Hindlimb muscle (tissue), 1 donor: ENCODE measurements at regions not wholly inside any gene's neighbourhood (a gene's known extent, or its start where the extent isn't known, plus 50 kb on each side); places are given as distances from the start of the nearest gene placed in this dataset.

Experiments used
- DNase-seq: peaks from one replicate; pipeline ENCODE4 v3.0.0-alpha.2; 2013

DNA sequence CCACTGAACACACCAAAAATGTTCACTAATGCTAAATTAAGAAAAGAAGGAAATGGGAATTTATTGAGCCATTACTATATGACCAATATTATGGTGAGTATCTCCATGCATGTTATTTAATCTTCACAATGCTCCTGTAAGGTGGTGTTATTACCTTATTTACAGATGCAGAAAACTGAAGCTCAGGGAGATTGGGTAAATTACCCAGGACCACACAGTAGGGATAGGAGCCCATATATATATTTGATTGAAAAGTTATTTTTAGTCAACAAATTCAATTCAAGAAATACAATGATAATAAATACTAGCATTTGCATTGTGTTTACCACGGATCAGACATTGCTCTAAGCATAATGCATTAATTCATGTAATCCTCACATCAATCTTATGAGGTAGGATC is 202.2 kb upstream of the FBXO11 start:
- no peak for DNase-seq

DNA sequence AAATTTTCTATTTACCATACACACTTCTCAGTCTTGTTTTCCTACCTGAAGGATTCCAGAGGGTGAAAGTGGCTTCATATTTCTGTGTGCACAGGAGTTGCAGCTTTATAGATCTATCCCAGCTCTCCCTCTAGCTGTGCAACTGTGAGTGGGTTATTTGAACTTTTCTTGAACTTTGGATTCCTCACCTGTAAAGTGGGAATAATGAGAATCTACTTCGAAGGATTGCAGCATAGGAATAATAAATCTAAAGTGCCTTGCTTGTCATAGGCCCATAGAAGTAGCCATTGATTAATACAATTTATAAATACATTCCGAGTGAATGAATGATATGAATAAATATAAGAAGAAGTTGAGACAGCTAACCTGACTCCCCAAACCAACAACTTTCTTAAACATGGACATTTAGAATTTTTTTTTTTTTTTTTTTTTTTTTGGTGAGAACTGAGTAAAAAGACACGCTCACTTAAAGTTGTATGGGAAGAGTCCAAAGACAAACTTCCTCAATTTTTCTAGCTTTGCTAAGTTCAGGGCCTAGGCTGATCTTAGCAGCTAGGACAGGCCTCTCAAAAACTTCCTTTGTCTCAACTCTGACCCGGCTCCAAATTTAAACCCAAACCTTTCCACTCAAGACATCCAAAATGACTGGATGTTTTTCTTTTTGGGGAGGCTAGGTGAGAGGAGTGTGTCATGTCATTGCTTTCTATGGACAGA is 203.3 kb upstream of the FBXO11 start:
- DNase-seq: no peak

DNA sequence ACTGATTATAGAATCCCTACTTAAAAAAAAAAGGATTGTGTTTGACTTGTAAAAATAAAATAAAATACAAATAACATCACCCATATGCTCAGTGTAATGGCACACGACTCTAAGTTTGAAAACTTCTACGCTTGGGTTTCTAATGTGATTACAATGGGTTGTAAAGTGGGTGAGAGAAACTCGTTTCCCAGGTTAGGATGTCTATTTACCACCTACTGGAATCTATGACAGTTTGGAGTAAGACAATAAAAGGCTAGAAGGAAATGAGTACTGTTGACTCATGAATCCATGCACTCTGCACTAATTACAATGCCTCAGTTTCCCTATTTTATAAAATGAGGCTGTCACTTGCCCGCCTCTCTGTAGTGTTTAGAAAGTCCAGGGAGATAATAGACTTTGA is 204.0 kb upstream of the FOXN2 start:
- DNase-seq: no peak

DNA sequence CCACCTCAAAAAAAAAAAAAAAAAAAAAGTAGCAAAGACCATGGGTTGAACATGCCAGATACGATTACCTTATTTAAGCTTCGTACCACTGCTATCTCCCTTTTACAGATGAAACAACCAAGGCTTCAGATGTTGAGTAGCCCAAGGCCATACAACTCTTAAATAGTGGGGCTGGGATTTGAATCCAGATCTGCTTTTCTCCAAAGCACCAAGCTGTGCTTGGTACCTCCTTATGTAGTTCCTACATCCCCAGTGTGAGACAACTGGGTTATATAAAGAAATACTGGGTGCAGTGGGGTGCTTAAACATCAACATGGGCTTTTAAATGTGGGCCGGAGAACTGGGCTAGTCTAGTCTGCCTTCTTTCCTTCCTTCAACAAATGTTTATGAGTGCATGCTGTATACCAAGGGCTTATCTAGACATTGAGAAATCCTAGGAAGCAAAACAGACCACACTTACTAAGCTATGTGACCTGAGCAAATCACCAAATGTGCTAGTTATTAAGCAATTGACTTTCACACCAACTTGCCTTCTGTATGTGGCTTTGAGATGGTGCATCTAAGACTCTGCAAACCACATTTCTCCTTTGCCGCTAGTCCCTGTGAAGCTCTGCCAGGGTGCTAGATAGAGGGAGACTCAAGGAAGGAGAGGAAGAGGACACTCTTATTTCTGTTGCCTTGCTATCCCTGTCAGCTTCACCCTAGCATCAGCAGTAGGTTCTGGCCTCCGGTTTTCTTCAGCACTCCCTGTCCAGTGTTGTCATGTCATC is 201.4 kb upstream of the FOXN2 start:
- no peak for DNase-seq

DNA sequence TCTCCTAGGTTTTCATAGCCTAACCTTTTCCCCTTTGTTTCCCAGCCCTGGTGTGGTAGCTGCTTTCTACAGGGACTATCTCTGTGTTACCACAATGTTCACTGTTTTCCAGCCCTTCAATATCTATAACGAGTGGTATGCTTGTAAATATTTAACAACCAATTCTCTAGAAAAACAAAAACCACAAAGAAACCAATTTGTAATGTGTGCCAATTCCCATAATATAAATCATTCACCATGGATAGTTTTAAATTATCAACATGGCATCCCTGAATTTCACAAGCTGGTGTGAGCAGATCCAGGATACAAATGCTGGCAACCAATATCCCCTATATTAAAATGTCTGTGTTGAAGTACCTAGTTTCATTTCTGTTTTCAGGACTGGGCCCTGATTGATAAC is 200.7 kb upstream of the FOXN2 start:
- no peak for DNase-seq

DNA sequence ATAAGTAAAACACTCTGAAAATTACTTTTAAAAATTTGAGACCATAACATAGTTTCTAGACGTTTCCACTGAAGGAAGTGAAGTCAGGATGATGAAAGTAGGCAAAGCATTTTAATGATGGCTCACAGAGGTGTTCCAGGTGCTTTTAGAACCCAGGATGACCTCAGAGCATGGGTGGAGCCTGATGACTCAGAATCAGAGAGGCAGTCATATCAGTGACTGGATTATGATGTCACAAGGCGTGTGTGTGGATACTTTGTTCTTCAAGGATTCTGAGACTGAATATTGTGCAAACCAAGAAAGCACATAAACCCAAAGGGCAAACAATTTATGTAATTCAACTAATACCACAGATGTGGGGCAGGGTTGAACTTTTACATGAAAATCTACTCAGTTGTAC is 200.2 kb upstream of the FOXN2 start:
- no peak for DNase-seq

DNA sequence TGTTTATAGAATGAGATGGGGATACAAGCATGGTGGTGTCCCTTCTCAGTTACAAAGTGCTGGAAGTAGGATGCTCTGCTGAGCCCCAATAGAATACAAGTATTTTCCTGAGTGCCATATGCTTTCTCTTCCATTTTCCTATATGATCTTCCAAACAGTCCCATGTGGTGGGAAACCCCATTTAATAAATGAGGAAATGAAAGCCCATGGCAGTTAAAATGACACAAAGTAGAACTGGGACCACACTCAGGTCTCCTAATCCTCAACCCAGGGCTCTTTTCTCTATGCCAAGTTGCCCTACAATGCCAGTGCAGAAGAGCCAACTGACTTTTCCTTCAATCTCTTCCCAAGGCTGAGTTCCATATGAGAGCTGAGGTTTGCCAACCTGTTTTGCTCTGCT is 198.0 kb upstream of the FOXN2 start:
- no peak for DNase-seq

DNA sequence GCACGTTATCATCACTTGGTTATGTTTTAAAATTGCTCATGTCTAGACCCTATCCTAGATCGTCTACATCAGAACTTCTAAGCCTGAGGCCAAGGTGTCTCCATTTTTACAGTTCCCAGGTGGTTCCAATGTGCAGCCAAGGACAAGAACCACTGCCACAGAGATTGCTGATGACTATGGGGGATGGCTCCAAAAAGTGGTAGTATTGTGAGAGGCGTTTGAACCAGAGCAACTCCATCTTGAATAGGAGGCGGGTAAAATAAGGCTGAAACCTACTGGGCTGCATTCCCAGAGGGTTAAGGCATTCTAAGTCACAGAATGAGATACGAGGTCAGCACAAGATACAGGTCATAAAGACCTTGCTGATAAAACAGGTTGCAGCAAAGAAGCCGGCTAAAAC is 195.6 kb upstream of the FOXN2 start:
- no peak for DNase-seq

DNA sequence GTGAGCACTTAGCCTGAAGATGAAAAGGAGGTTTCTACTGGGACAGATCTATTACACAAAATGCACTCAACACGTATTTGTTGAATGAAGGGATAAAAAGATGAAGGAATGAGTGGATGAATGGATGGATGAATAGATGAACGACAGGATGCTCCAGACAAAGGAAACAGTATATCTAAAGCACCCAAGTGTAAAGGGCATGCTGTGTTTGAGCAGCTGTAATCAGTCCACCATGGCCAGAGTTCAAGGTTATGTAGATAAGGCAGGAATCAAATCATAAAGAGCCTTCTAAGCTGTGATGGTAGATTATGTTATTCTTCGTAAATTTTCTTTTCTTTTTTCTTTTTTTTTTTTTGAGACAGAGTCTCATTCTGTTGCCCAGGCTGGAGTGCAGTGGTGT is 194.4 kb upstream of the FOXN2 start:
- no peak for DNase-seq

DNA sequence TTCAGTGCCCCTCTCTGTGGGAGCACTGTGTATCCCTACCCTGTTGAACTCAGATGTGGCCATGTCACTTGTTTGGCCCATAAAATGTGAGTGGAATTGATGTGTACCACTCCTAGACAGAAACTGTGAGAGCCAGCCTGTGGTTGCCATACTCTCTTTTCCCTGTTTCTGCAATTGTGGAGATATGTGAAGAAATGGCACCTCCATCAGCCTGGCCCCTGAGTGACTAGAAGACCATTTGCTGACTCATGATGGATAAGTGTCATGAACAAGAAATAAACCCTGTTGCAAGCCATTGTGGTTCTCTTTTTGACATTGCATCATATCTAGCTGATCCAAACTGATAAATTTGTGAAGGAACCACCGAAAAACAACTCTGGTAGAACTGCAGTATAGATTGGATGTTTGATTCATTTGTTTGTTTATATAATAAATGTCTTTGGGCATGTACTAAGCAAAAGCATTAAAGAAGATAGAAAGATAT is 193.7 kb upstream of the FOXN2 start:
- no peak for DNase-seq

DNA sequence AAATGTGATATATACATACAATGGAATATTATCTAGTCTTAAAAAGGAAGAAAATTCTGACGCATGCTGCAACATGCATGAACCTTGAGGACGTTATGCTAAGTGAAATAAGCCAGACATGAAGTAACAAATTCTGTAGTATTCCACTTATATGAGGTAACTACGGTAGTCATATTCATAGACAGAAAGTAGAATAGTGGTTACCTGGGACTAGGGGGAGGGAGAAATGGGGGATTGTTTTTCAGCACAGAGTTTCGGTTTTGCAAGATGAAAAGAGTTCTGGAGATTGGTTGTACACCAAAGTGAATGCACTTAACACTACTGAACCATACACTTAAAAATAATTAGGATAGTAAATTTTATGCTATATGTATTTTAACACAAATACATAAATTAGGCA is 192.3 kb upstream of the FOXN2 start:
- no peak for DNase-seq

DNA sequence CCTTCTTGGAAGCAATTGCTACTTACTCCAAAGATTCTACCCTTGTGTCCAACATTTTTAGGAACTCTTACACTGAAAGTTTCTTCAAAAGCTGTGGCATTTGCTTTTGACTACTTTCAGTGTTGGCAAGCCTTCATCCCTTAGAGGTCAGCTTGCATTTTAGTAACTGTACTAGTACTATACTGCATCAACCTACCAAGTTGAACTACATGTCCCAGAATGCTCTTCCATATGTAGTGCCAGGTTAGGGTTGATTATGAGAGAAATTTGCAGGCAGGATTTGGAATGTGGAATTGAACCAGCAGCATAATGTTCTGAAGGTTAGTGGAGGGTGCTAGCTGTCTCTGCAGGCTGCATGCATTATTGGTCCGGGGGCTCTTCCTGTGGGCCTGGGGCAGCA is 189.9 kb upstream of the FOXN2 start:
- DNase-seq: no peak

DNA sequence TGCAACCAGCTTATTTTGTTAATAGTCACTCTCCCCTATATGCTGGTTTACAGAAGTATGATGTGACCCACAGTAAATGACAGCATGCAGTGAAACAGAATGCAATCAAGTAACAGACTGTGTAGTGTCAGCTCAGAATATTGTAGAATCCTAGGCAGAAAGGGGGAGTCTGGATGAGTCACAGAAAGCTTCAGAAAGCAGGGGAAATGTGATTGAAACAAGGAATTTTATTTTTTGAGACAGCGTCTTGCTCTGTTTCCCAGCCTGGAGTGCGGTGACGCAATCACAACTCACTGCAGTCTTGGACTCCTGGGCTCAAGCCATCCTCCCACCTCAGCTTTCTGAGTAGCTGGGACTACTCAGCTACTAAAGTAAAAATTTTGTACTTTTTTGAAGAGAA is 188.3 kb upstream of the FOXN2 start:
- no peak for DNase-seq

DNA sequence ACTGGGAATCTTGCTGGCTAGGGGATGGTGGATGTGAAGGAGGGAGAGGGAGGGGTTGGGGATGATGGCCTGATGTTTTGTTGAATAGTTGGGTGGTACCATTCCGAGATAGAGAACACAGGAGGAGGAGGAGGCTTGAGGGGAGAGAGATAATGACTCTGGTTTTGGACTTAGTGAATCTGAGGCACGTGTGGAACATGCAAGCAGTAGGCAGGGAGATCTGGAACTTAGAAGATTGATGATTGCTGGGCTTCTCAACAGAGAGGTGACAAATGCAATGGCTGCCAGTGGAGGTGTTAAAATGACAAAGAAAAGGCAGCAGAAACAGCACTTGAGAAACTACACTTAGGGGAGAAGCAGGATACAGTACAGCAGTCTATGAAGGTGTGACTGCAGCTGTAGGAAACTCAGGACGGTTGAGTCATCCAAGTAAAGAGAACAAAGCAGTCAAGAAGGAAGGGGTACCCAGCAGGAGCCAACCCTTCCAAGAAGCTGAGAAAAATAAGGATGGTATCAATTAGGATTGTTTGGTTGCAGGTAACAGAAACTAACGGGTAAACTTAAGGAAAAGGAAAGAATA is 186.8 kb upstream of the FOXN2 start:
- DNase-seq: no peak

DNA sequence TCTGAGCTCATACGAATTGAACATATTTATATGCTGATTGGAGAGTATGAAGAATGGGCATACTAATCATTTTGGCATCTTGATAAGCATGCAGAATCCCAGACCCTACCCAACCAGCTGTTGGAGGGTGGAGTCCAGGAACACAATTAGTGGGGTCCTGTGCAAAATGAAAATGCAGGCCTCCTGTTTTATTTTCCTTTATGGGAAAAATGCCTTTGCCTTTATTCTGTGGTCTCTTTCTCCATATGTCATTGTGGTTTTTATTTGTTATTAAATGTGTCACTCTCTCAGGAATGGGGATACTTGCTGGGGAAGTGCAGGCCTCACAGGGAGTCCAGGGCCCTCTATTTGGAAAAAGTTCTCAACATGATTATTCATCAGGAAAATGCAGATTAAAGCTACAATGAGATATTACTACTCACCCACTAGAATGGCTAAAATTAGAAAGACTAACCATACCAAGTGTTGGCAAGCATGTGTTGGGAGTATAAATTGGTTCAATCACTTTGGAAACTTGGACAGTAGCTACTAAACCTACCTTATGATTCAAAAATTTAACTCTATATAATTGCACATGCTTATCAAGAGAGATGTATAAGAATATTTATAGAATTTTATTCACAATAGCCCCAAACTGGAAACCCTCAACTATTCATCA is 185.1 kb upstream of the FOXN2 start:
- no peak for DNase-seq

DNA sequence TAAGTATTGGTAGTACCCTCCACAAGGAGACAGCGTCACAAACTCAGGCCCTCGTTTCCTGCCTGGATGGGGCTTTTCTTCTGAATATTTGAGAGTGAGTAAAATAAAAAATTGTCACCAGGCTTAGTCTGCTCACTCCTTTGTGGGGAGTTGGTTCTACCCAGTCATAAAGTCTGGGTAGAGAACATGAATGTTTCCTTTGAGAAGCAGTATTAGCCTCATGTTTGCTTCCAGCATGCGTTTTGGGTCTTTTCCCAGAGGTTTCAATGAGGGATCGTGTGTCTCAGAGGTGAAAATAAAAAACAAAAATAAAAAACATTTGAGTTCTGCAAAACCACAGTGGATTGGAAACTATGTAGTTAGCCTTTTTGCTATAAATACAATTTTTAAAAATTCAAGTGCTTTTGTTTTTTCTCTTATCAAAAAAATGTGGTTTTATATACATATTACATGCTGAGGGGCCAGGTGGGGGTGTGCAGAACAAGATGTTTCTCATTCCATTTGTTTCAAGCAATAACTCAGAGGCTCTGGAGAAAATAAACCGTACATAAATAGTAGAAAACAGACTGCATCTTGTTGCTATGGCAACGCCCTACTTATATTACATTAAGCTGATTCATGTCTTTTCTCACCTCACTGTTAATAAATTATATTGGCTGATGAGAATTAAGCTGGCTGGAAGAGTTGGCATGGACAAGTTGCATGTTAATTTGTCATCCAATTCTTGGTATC is 182.8 kb upstream of the FOXN2 start:
- DNase-seq: peak; percentile 73

DNA sequence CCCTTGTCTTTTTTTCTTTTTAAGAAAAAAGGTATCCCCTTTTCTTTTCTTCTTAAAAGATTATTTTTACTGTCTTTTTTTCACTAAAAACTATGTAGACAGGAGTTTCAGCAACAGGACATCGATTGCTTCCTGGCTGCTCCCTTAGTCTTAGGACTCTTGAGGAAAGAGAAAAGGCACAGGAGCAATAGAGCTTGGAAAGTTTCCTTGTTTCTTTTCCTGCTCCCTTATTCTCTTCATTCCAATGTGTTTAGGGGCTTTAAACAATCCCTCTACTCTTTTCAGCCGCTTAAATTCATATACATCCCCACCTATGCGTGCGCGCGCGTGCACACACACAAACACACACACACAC is 182.2 kb upstream of the FOXN2 start:
- DNase-seq: peak; percentile 49

DNA sequence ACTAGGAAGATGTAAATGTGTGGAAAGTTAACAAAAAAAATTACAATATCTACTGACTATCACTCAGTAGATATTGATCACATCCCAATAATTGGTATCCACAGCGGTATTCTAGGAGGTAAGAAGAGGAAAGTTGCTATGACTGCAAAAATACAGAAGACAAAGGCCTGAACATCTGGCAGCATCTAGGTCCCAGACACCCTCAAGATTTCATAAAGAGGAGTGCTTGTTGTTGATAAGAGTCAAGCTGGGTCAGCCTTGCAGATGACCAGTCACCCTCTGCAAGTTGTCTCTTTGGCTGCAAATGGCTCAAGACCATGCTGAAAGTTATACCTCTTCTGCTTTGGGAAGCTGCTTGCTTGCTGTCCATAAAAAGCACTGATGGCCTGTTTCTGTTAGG is 179.8 kb upstream of the FOXN2 start:
- DNase-seq: no peak

DNA sequence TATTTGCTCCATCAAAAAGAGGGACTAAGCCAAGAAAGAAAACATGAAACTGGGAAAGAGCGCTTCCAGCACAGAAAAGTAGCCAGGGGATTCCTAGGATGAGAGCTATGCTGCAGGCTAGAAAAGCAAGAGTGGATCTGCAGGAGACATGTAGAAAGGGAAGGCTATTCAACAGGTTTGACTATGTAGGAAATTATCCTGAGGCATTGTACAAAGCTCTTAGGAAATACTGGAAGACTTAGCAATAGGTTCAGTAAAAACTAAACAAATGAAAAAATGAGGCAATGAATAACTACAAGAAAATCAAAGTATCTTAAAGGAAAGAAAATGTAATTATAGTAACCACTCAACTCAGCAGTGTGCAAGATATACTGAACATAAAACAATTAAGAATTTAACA is 178.7 kb upstream of the FOXN2 start:
- no peak for DNase-seq

DNA sequence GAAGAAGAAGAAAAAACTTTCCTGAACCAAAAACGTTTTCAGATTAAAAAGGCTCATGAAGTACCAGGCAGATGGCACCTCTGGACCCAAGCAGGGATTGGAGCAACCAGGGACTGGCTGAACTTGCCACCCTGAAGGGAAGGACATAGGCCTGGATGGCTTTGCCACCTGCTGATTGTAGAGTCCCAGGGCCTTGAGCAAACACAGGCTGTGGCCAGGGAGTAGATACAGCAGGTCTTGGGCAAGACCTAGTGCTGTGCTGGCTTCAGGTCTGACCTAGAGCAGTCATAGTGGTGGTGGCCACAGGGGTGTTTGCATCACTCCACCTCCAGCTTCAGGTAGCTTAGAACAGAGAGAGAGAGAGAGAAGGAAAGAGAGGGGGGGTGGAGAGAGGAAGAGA is 176.7 kb upstream of the FOXN2 start:
- no peak for DNase-seq

DNA sequence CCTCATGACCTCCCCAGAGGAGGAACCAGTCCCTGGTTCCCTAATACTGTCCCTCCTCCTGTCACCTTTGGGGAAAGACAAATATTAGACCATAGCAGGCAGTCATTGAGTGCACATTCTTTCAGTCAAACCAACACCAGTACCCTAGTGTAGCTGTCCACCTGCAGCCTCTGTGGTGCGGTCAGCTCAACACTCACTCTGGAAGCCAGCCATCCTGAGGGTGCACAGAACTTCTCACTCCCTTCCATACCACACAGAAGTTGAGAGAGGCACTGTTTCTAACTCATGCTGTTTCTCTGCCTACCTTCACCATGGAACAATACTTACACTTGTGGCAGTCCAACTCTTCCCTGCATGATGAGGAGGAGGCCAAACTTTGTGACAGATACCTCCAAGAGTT is 175.6 kb upstream of the FOXN2 start:
- no peak for DNase-seq

DNA sequence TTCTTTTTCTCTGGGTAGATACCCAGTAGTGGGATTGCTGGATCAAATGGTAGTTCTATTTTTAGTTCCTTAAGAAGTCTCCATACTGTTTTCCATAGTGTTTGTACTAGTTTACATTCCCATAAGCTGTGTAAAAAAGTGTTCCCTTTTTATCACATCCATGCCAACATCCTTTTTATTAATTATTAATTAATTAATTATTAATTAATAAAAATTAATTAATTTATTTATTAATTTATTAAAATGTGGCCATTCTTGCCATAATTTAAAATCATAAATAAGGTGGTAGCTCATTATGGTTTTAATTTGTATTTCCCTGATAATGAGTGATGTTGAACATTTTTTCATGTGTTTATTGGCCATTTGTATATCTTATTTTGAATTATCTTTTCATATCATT is 173.9 kb upstream of the FOXN2 start:
- DNase-seq: no peak

DNA sequence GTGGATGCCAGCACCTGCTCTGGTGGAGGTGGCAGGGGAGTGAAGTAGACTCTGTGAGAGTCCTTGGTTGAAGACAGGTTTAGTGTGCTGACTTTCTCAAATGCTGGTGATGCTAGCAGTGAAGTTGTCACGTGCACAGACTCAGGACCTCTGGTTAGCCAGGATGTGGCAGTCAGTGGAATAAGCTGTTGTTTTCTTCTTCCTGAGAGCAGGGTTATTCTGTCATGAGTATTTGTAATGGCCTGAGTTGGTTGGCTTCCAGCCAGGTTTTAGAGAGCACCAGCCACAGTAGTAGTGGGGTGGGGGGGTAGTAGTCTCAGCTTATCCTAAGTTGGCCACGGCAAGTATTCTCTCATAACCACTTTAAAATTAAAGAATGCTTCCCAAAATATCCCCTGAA is 169.7 kb upstream of the FOXN2 start:
- DNase-seq: no peak
